HL-60 (cell line): ENCODE measurements at regions not wholly inside any gene's neighbourhood (a gene's known extent, or its start where the extent isn't known, plus 50 kb on each side); places are given as distances from the start of the nearest gene placed in this dataset.

Experiments used
- GABPA ChIP-seq: IDR thresholded peaks from 2 replicates; pipeline ENCODE4 v1.6.1; 2012; ENCODE audit warnings: low read depth
- TF ChIP-seq, protein P1 (sequence below): IDR thresholded peaks from one replicate; pipeline ENCODE4 v1.5.1; 2011; ENCODE audit warnings: low read length, control low read depth, inconsistent platforms; ENCODE audit not compliant: insufficient read depth
- TF ChIP-seq, protein P2 (sequence below): IDR thresholded peaks from 2 replicates; pipeline ENCODE4 v1.6.1; 2012; ENCODE audit warnings: low read depth; ENCODE audit not compliant: insufficient replicate concordance

DNA sequence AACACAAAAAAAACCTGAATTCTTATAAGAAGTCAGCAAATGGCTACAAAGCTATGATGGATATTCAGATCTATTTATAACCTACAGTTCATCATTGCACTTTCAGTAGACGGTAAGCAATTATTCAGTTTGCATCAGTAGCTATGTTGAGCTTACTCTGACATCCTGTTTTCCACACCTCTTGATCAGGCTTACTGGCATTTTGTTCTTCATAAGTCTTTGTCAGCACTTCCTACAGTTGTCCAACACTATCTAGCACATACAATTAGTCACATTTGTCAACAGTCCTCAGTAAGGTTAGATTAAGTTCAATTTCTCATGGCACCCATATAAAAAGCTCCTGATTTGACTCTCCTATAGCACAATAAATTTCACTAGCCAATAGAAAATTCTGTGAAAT is 71.2 kb upstream of the ST3GAL6 start:
- TF ChIP-seq, protein P1, sequence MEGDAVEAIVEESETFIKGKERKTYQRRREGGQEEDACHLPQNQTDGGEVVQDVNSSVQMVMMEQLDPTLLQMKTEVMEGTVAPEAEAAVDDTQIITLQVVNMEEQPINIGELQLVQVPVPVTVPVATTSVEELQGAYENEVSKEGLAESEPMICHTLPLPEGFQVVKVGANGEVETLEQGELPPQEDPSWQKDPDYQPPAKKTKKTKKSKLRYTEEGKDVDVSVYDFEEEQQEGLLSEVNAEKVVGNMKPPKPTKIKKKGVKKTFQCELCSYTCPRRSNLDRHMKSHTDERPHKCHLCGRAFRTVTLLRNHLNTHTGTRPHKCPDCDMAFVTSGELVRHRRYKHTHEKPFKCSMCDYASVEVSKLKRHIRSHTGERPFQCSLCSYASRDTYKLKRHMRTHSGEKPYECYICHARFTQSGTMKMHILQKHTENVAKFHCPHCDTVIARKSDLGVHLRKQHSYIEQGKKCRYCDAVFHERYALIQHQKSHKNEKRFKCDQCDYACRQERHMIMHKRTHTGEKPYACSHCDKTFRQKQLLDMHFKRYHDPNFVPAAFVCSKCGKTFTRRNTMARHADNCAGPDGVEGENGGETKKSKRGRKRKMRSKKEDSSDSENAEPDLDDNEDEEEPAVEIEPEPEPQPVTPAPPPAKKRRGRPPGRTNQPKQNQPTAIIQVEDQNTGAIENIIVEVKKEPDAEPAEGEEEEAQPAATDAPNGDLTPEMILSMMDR: no peak
- TF ChIP-seq GABPA: no peak
- TF ChIP-seq, protein P2, sequence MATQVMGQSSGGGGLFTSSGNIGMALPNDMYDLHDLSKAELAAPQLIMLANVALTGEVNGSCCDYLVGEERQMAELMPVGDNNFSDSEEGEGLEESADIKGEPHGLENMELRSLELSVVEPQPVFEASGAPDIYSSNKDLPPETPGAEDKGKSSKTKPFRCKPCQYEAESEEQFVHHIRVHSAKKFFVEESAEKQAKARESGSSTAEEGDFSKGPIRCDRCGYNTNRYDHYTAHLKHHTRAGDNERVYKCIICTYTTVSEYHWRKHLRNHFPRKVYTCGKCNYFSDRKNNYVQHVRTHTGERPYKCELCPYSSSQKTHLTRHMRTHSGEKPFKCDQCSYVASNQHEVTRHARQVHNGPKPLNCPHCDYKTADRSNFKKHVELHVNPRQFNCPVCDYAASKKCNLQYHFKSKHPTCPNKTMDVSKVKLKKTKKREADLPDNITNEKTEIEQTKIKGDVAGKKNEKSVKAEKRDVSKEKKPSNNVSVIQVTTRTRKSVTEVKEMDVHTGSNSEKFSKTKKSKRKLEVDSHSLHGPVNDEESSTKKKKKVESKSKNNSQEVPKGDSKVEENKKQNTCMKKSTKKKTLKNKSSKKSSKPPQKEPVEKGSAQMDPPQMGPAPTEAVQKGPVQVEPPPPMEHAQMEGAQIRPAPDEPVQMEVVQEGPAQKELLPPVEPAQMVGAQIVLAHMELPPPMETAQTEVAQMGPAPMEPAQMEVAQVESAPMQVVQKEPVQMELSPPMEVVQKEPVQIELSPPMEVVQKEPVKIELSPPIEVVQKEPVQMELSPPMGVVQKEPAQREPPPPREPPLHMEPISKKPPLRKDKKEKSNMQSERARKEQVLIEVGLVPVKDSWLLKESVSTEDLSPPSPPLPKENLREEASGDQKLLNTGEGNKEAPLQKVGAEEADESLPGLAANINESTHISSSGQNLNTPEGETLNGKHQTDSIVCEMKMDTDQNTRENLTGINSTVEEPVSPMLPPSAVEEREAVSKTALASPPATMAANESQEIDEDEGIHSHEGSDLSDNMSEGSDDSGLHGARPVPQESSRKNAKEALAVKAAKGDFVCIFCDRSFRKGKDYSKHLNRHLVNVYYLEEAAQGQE: no peak
